HepG2 (cell line): ENCODE measurements at regions not wholly inside any gene's neighbourhood (a gene's known extent, or its start where the extent isn't known, plus 50 kb on each side); places are given as distances from the start of the nearest gene placed in this dataset.

Experiments
- AKNA ChIP-seq: sonication (generic); formaldehyde crosslinking; IDR thresholded peaks from 2 replicates; pipeline ENCODE4 v1.4.0; 2020; ENCODE audit warnings: missing genetic modification reagents, borderline replicate concordance
- BCLAF1 ChIP-seq: fragments of 450-650 bp; IDR thresholded peaks from 2 replicates; pipeline ENCODE4 v1.6.1; 2017; ENCODE audit warnings: mild to moderate bottlenecking
- BRF2 ChIP-seq: sonication (generic); formaldehyde crosslinking; IDR thresholded peaks from 2 replicates; pipeline ENCODE4 v1.8.1; 2022; ENCODE audit warnings: mild to moderate bottlenecking, missing genetic modification reagents
- FOXA1 ChIP-seq, 2 experiments: fragments of 450-650 bp in 1 of 2; sonication (generic) in 1 of 2; formaldehyde crosslinking in 1 of 2; IDR thresholded peaks; 2 replicates each; pipeline versions ENCODE4 v1.4.0 to v1.6.1; 2016 to 2020; ENCODE audit warnings: missing genetic modification reagents in 1 of 2
- GMEB2 ChIP-seq: IDR thresholded peaks from 2 replicates; pipeline ENCODE4 v1.6.1; 2016; ENCODE audit warnings: missing biosample characterization, missing genetic modification reagents, low read depth
- HNRNPK ChIP-seq: fragments of 200-400 bp; formaldehyde crosslinking; IDR thresholded peaks from 2 replicates; pipeline ENCODE4 v1.6.1; 2018; ENCODE audit warnings: low read length, low read depth, moderate library complexity, mild to moderate bottlenecking; ENCODE audit not compliant: poor library complexity, severe bottlenecking
- KDM1A ChIP-seq: IDR thresholded peaks from 2 replicates; pipeline ENCODE4 v1.6.1; 2016; ENCODE audit warnings: missing compliant biosample characterization
- MAFF ChIP-seq: IDR thresholded peaks from 2 replicates; pipeline ENCODE4 v1.6.1; 2011; ENCODE audit warnings: low read depth, low read length, improper control_type of control experiment
- NFYC ChIP-seq: IDR thresholded peaks from 2 replicates; pipeline ENCODE4 v1.6.1; 2016; ENCODE audit warnings: missing genetic modification reagents, missing compliant biosample characterization
- PRPF4 ChIP-seq: fragments of 200-400 bp; formaldehyde crosslinking; IDR thresholded peaks from 2 replicates; pipeline ENCODE4 v1.6.1; 2016; ENCODE audit warnings: low read length, low read depth; ENCODE audit not compliant: poor library complexity, severe bottlenecking
- REXO4 ChIP-seq: sonication (generic); formaldehyde crosslinking; IDR thresholded peaks from 2 replicates; pipeline ENCODE4 v1.8.0; 2022; ENCODE audit warnings: missing genetic modification reagents, mild to moderate bottlenecking, borderline replicate concordance
- RFX3 ChIP-seq: IDR thresholded peaks from 2 replicates; pipeline ENCODE4 v1.6.1; 2016; ENCODE audit warnings: missing biosample characterization, missing genetic modification reagents
- SETDB1 ChIP-seq: sonication (generic); formaldehyde crosslinking; IDR thresholded peaks from 2 replicates; pipeline ENCODE4 v1.5.1; 2020; ENCODE audit warnings: missing genetic modification reagents, mild to moderate bottlenecking, borderline replicate concordance
- ZBTB49 ChIP-seq: sonication (generic); formaldehyde crosslinking; IDR thresholded peaks from 2 replicates; pipeline ENCODE4 v1.4.0; 2020; ENCODE audit warnings: missing genetic modification reagents, borderline replicate concordance
- ZFY ChIP-seq: sonication (generic); formaldehyde crosslinking; IDR thresholded peaks from 2 replicates; pipeline ENCODE4 v1.4.0; 2020; ENCODE audit warnings: missing genetic modification reagents
- ZNF264 ChIP-seq: sonication (generic); formaldehyde crosslinking; IDR thresholded peaks from 2 replicates; pipeline ENCODE4 v1.4.0; 2020; ENCODE audit warnings: missing genetic modification reagents
- ZNF660 ChIP-seq: sonication (generic); formaldehyde crosslinking; IDR thresholded peaks from 2 replicates; pipeline ENCODE4 v1.5.1; 2020; ENCODE audit warnings: mild to moderate bottlenecking, low read depth, missing genetic modification reagents, borderline replicate concordance

GRCh38 chr5:93677359-93677891 is 64.0 kb downstream of the POU5F2 start (continued):
- TF ChIP-seq FOXA1 (IDR thresholded peaks at IDR 0.05) (no peak), FOXA1 (CRISPR knock-in tag; IDR thresholded peaks at IDR 0.05) (peak; percentile 87), BCLAF1 (no peak), BRF2 (CRISPR knock-in tag) (no peak), ZBTB49 (CRISPR knock-in tag) (no peak), AKNA (CRISPR knock-in tag) (no peak), KDM1A (no peak), ZFY (CRISPR knock-in tag) (no peak), MAFF (peak; percentile 99), RFX3 (no peak), PRPF4 (no peak), ZNF660 (CRISPR knock-in tag) (no peak), ZNF264 (CRISPR knock-in tag) (no peak), NFYC (CRISPR knock-in tag) (no peak), REXO4 (CRISPR knock-in tag) (no peak), SETDB1 (CRISPR knock-in tag) (no peak), GMEB2 (CRISPR knock-in tag) (no peak), HNRNPK (no peak)
